ENCODE measurements at regions not wholly inside any gene's neighbourhood (a gene's known extent, or its start where the extent isn't known, plus 50 kb on each side); places are given as distances from the start of the nearest gene placed in this dataset.

DNA sequence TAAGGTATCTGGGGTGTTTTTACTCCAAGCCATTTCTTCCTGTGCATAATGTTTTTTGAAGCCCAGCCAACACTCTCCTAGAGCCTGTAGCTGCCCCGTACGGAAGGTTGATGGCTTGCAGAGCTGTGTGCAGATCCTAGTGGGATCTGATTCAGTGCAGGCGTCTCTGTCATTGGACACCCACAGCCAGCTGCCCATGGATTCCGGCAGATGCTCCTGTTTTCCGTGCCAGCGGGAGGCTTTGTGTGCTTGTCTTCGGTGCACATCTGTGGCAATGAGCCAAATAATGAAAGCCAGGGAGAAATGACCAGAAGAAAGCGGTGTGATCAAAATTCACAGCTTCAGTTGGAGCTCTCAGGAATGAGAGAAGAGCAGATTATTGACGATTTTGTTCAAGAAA is 426.4 kb downstream of the TYW1 start:
- Histone ChIP-seq H3K4me1 (no peaks in the 10 kb centered on the region), H3K4me3 (no peak overlapping the region), H3K36me3 (no peaks in the 10 kb centered on the region), H3K27me3 (no peaks in the 10 kb centered on the region), H3K9me3 (no peaks in the 10 kb centered on the region), H3K27ac (no peak overlapping the region)
- no peak for DNase-seq (ENCODE audit: low spot score)
- TF ChIP-seq, protein P1, sequence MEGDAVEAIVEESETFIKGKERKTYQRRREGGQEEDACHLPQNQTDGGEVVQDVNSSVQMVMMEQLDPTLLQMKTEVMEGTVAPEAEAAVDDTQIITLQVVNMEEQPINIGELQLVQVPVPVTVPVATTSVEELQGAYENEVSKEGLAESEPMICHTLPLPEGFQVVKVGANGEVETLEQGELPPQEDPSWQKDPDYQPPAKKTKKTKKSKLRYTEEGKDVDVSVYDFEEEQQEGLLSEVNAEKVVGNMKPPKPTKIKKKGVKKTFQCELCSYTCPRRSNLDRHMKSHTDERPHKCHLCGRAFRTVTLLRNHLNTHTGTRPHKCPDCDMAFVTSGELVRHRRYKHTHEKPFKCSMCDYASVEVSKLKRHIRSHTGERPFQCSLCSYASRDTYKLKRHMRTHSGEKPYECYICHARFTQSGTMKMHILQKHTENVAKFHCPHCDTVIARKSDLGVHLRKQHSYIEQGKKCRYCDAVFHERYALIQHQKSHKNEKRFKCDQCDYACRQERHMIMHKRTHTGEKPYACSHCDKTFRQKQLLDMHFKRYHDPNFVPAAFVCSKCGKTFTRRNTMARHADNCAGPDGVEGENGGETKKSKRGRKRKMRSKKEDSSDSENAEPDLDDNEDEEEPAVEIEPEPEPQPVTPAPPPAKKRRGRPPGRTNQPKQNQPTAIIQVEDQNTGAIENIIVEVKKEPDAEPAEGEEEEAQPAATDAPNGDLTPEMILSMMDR (IDR thresholded peaks at IDR 0.05): no peak

DNA sequence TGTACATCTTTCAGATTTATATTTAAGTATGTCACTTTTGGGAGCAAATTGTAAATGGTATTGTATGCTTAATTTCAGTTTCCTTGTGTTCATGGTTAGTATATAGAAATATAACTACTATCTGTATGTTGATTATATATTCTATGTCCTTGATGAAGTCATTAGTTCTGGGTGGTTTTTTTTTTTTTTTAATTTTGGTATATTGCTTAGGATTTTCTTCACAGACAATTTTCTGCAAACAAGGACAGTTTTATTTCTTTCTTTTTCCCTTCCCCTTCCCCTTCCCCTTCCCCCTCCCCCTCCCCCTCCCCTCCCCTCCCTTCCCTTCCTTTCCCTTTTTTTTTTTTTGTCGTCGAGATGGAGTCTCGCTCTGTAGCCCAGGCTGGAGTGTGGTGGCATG is 430.0 kb downstream of the TYW1 start:
- H3K4me3 ChIP-seq: no peak overlapping the region
- no peak overlapping the region for H3K27ac ChIP-seq
- TF ChIP-seq, protein P1 (IDR thresholded peaks at IDR 0.05): no peak
- DNase-seq (ENCODE audit: low spot score): no peak
- no peaks in the 10 kb centered on the region for H3K4me1 ChIP-seq
- H3K27me3 ChIP-seq: no peaks in the 10 kb centered on the region
- H3K9me3 ChIP-seq: no peaks in the 10 kb centered on the region
- no peaks in the 10 kb centered on the region for H3K36me3 ChIP-seq

DNA sequence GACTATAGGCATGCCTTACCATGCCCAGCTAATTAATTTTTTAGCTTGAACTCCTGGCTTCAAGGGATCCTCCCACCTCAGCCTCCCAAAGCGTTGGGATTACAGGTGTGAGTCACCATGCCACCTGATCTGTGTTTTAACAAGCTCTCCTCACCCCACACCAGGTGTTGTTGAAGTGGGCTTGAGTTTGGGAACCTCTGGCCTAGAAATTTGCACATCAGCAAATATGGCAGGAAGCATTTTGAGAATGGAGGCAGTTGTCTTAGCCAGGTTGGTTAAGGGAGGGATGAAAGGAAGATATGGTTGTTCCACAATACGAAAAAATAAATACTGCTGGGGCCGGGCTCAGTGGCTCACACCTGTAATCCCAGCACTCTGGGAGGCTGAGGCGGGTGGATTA is 433.1 kb downstream of the TYW1 start:
- Histone ChIP-seq H3K27ac (no peak overlapping the region), H3K4me1 (no peaks in the 10 kb centered on the region), H3K27me3 (no peaks in the 10 kb centered on the region), H3K9me3 (peaks cover 0 to 9% of the 10 kb centered on the region in 2 donors), H3K4me3 (no peak overlapping the region), H3K36me3 (no peaks in the 10 kb centered on the region)
- TF ChIP-seq, protein P1 (IDR thresholded peaks at IDR 0.05): no peak
- DNase-seq (ENCODE audit: low spot score): no peak

DNA sequence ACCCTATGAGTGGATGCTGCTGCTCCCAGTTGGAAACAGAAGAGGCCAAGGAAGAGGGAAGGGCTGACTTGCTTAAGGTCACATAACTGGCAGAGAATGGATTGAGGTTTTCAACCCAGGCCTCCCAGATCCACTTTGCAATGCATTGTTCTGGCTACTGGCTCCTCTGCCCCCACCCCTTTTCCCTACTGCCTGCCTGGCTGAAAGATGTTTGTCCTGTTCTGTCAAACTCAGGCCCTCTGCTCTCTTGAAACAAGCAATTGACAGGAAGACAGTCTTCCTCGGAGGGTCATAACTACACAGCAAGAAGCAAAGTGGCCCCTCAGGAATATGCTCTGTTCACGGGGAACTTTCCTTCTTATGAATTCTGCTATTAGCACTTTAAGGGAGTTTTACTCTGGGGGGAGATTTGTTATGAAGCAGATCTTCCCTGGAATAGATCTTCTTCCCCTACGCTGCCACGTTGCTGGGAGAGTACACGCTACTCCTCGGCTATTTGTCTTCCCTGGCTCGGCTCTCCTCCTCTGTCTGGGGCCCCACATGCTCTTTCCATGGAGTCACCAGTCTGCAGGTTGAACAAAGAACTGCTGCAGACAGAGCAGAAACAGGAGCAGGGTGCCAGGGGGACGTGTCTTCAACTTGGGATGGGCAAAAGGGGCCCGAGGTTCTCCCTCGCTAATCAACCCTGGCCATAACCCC is 436.1 kb downstream of the TYW1 start:
- no peaks in the 10 kb centered on the region for H3K27me3 ChIP-seq
- H3K4me3 ChIP-seq: no peak overlapping the region
- H3K27ac ChIP-seq: no peak overlapping the region
- TF ChIP-seq, protein P1 (IDR thresholded peaks at IDR 0.05): no peak
- H3K4me1 ChIP-seq: no peaks in the 10 kb centered on the region
- no peaks in the 10 kb centered on the region for H3K36me3 ChIP-seq
- peaks cover 0 to 9% of the 10 kb centered on the region in 2 donors for H3K9me3 ChIP-seq
- no peak for DNase-seq (ENCODE audit: low spot score)

DNA sequence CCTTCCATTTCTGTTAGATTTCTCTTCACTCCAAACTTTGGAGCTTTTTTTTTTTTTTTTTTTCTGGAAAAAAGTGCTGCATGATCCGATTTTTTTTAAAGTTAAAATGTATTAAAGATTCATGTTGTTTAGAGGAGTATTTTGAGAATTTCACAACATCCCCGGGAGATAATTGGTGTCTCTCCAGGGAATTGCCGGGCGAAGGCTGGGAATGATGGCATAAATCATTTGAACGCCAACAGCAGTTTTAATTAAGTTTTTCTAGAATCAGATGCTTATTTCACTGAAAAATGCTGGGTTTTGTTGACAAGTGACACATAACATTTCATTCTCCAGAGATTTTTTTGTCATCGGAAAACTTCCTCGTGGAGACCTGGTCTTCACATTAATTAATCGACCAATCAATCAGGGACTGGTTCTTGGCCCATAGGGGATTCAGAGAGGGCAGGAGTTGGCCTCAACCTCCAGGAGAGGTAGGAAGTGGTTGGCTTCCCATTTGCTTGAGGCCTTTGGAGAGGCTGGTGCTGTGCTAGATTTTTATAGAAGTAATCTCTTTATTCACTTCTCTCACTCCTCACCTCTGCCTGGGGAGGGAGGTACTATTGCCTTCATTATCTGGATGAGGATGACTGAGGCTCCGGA is 439.4 kb downstream of the TYW1 start:
- Histone ChIP-seq H3K4me3 (no peak overlapping the region), H3K27me3 (no peaks in the 10 kb centered on the region), H3K9me3 (peaks cover 0 to 9% of the 10 kb centered on the region in 2 donors), H3K36me3 (no peaks in the 10 kb centered on the region), H3K4me1 (no peaks in the 10 kb centered on the region), H3K27ac (no peak overlapping the region)
- TF ChIP-seq, protein P1 (IDR thresholded peaks at IDR 0.05): no peak
- DNase-seq (ENCODE audit: low spot score): no peak
